PC-9 (cell line): ENCODE measurements at regions not wholly inside any gene's neighbourhood (a gene's known extent, or its start where the extent isn't known, plus 50 kb on each side); places are given as distances from the start of the nearest gene placed in this dataset.

Source experiments
- BruUV-seq: library from RNA; stranded (reverse); fragments of 400-500 nt; replicated peaks from 2 replicates; lab custom pipeline; 2021; lab: Mats Ljungman, UMichigan
- CTCF ChIA-PET: fragments of 300-600 bp; sonication (Branson Sonifier 250); formaldehyde crosslinking; loops from one replicate; lab custom pipeline; 2022; ENCODE audit warnings: antibody characterized with exemption; lab: Charles Lee
- POLR2A ChIA-PET: fragments of 300-600 bp; sonication (Branson Sonifier 250); formaldehyde crosslinking; loops from one replicate; lab custom pipeline; 2022; ENCODE audit warnings: antibody characterized with exemption; ENCODE audit not compliant: unreplicated experiment; lab: Charles Lee
- DNase-seq, 2 experiments: peaks; one replicate each; pipeline versions ENCODE4 v3.0.0 to v3.0.0-alpha.2; 2015 to 2022; ENCODE audit warnings: mixed read lengths in 1 of 2
- H2AFZ ChIP-seq: fragments of 200-600 bp; sonication (generic); 2 replicates; pipeline ENCODE4 v1.8.1; 2017; ENCODE audit warnings: antibody characterized with exemption
- H3F3A ChIP-seq: fragments of 200-600 bp; sonication (generic); 2 replicates; pipeline ENCODE4 v1.8.1; 2017; ENCODE audit warnings: antibody characterized with exemption, mild to moderate bottlenecking, low read depth; ENCODE audit not compliant: insufficient read depth
- H3K27ac ChIP-seq: fragments of 200-600 bp; sonication (generic); 2 replicates; pipeline ENCODE4 v1.6.1; 2016; ENCODE audit warnings: mixed run types
- H3K27me3 ChIP-seq: fragments of 200-600 bp; sonication (generic); 2 replicates; pipeline ENCODE4 v1.6.1; 2016; ENCODE audit warnings: low read depth, mixed run types; ENCODE audit not compliant: insufficient read depth
- H3K36me3 ChIP-seq: fragments of 200-600 bp; sonication (generic); 2 replicates; pipeline ENCODE4 v1.6.1; 2016; ENCODE audit warnings: low read depth, mixed run types
- H3K4me1 ChIP-seq: fragments of 200-600 bp; sonication (generic); replicated peaks from 2 replicates; pipeline ENCODE4 v1.6.1; 2016; ENCODE audit warnings: mixed run types; ENCODE audit not compliant: insufficient read depth
- H3K4me2 ChIP-seq: fragments of 200-600 bp; sonication (generic); 2 replicates; pipeline ENCODE4 v1.6.1; 2017; ENCODE audit warnings: mixed run types
- H3K4me3 ChIP-seq: fragments of 200-600 bp; sonication (generic); 2 replicates; pipeline ENCODE4 v1.6.1; 2016; ENCODE audit warnings: mixed run types
- H3K79me2 ChIP-seq: fragments of 200-600 bp; sonication (generic); 2 replicates; pipeline ENCODE4 v1.6.1; 2017; ENCODE audit warnings: low read depth, mixed run types
- H3K9me2 ChIP-seq: fragments of 200-600 bp; sonication (generic); 2 replicates; pipeline ENCODE4 v1.8.1; 2017; ENCODE audit warnings: mild to moderate bottlenecking; ENCODE audit not compliant: insufficient read depth
- H3K9me3 ChIP-seq: fragments of 200-600 bp; sonication (generic); 2 replicates; pipeline ENCODE4 v1.8.1; 2016; ENCODE audit warnings: low read depth; ENCODE audit not compliant: insufficient read depth
- H4K20me1 ChIP-seq: fragments of 200-600 bp; sonication (generic); 2 replicates; pipeline ENCODE4 v1.8.1; 2017; ENCODE audit not compliant: insufficient read depth
- EZH2 ChIP-seq: fragments of 200-600 bp; sonication (generic); IDR thresholded peaks from 2 replicates; pipeline ENCODE4 v1.8.0; 2017; ENCODE audit warnings: antibody characterized with exemption, low read depth
- intact Hi-C: fragments of 100-400 bp; cut with micrococcal nuclease; formaldehyde crosslinking; loops from one replicate; pipeline ENCODE4 v1.10.0; 2022; ENCODE audit not compliant: unreplicated experiment
- TF ChIP-seq, protein P1 (sequence below): fragments of 200-600 bp; sonication (generic); conservative IDR thresholded peaks from 2 replicates; pipeline ENCODE4 v1.6.1; 2017; ENCODE audit warnings: mixed run types, antibody characterized with exemption, mild to moderate bottlenecking, moderate library complexity

DNA sequence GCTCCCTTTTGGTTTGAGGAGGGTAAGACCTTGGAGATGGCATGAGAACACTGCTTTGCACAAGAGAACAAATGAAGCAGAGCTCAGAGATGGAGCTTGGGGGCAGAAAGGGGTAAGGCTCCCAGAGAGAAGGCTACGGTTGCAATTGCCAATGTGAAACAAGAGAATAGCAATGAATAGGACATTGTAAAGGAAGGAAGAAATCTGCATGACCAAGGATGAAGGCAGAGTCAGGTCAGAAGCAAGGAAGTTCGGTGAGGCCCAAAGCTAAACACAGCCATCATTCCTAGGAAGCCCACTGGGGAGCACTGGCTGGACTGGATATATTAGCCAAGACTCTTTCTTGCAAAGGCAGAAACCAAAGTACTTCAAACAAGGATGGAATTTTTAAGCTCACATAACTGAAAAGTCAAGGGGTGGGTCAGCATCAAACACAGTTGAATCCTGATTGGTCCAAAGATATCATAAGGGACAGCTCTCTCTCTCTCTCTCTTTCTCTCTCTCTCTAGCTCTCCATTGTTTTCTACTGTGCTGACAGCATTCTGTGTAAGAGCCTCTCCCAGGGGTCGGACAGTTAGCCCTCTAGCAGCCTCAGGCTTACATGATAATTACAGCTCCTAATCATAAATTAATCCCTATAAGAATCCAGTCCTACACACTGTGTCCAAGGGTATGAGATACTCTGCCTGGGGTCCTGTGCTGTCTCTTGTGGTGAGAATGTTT lies 484.3 kb downstream of the SOX6 start:
- Histone ChIP-seq H3K9me2 (no peaks in the 10 kb centered on the region), H4K20me1 (no peaks in the 10 kb centered on the region), H3K36me3 (no peaks in the 10 kb centered on the region), H3K4me1 (no peaks in the 10 kb centered on the region), H3K4me3 (no peak overlapping the region), H3K9me3 (no peaks in the 10 kb centered on the region), H3F3A (no peaks in the 10 kb centered on the region), H2AFZ (no peak overlapping the region), H3K4me2 (no peak overlapping the region), H3K79me2 (no peaks in the 10 kb centered on the region), H3K27ac (no peak overlapping the region), H3K27me3 (no peaks in the 10 kb centered on the region)
- intact Hi-C loops: no loop called here
- ChIA-PET CTCF (no interaction called here), POLR2A (no interaction called here)
- TF ChIP-seq, protein P1, sequence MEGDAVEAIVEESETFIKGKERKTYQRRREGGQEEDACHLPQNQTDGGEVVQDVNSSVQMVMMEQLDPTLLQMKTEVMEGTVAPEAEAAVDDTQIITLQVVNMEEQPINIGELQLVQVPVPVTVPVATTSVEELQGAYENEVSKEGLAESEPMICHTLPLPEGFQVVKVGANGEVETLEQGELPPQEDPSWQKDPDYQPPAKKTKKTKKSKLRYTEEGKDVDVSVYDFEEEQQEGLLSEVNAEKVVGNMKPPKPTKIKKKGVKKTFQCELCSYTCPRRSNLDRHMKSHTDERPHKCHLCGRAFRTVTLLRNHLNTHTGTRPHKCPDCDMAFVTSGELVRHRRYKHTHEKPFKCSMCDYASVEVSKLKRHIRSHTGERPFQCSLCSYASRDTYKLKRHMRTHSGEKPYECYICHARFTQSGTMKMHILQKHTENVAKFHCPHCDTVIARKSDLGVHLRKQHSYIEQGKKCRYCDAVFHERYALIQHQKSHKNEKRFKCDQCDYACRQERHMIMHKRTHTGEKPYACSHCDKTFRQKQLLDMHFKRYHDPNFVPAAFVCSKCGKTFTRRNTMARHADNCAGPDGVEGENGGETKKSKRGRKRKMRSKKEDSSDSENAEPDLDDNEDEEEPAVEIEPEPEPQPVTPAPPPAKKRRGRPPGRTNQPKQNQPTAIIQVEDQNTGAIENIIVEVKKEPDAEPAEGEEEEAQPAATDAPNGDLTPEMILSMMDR: no peak
- TF ChIP-seq EZH2: no peak
- no peak for DNase-seq
- no TSS peak for BruUV-seq

DNA sequence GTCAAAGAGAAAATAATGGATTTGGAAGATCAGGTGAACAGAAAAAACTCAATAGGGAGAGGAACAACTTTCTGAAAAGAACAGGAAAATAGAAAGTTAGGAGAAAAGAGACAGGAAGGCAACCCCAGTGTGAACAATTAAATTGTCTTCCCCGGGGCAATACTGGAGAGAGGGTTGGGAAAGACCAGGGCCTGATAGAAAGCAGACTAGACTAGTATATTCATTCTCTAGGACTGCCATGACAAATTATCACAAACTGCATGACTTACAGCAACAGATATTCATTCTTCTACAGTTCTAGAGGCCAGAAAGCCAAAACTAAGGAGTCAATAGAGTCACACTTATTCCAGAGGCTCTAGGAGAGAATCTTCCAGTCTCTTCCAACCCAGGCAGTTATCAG lies 482.8 kb downstream of the SOX6 start:
- ChIA-PET POLR2A (no interaction called here), CTCF (no interaction called here)
- no peaks in the 10 kb centered on the region for H3K4me1 ChIP-seq
- no peaks in the 10 kb centered on the region for H3K9me3 ChIP-seq
- H2AFZ ChIP-seq: no peak overlapping the region
- no TSS peak for BruUV-seq
- no peaks in the 10 kb centered on the region for H3K79me2 ChIP-seq
- no peaks in the 10 kb centered on the region for H4K20me1 ChIP-seq
- H3F3A ChIP-seq: no peaks in the 10 kb centered on the region
- TF ChIP-seq, protein P1: no peak
- no peak for TF ChIP-seq EZH2
- no peak for DNase-seq
- no peak overlapping the region for H3K27ac ChIP-seq
- H3K36me3 ChIP-seq: no peaks in the 10 kb centered on the region
- H3K27me3 ChIP-seq: no peaks in the 10 kb centered on the region
- intact Hi-C loops: no loop called here
- no peak overlapping the region for H3K4me2 ChIP-seq
- no peaks in the 10 kb centered on the region for H3K9me2 ChIP-seq
- no peak overlapping the region for H3K4me3 ChIP-seq

DNA sequence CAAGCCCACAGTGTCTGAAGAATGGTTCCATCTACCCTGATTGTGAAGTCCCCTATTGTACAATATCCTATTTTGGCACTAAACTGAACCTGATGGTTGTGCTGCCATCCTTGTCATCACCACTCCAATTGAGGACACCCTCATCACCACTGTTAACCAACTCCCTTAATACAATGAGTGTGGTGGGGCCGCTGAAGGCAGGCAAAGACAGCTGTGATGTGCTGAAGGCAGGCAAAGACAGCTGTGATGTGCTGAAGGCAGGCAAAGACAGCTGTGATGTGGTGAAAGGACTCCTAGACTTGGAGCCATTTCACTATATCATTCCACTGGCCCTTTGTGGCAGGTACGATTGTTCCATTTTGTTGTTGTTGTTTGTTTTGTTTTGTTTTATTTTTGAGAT lies 481.6 kb downstream of the SOX6 start:
- intact Hi-C loops: no loop called here
- TF ChIP-seq, protein P1: no peak
- BruUV-seq: no TSS peak
- no peak for DNase-seq
- Histone ChIP-seq H3F3A (no peaks in the 10 kb centered on the region), H3K9me3 (no peaks in the 10 kb centered on the region), H2AFZ (no peak overlapping the region), H3K27me3 (no peaks in the 10 kb centered on the region), H3K9me2 (no peaks in the 10 kb centered on the region), H3K4me3 (no peak overlapping the region), H3K36me3 (no peaks in the 10 kb centered on the region), H4K20me1 (no peaks in the 10 kb centered on the region), H3K27ac (no peak overlapping the region), H3K4me1 (no peaks in the 10 kb centered on the region), H3K79me2 (no peaks in the 10 kb centered on the region), H3K4me2 (no peak overlapping the region)
- ChIA-PET POLR2A (no interaction called here), CTCF (no interaction called here)
